ENCODE measurements at regions not wholly inside any gene's neighbourhood (a gene's known extent, or its start where the extent isn't known, plus 50 kb on each side); places are given as distances from the start of the nearest gene placed in this dataset.

DNA sequence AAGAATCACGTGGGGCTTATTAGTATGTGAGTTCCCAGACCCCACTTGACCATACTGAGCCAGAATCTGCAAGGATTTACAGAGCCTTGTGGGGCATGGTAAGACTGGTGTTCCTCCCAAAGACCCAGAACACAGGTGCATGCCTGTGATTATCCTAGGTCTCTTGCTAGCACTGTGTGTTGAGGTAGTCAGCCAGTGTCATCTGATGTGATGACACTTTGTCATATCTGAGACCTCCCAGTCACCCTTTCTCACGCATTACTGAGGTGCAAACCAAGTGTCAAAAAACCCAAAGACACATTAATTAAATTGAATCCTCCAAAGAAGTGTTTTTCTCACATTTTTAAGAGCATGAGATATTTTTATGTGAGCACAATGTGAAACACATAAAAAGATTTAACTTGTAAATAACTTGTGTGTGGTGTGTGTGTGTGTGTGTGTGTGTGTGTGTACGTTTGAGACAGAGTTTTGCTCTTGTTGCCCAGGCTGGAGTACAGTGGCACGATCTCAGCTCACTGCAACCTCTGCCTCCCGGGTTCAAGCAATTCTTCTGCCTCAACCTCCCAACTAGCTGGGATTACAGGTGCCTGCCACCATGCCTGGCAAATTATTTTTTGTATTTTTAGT, 162.0 kb upstream of the PRPS1L1 start:
- TF ChIP-seq, protein P1, sequence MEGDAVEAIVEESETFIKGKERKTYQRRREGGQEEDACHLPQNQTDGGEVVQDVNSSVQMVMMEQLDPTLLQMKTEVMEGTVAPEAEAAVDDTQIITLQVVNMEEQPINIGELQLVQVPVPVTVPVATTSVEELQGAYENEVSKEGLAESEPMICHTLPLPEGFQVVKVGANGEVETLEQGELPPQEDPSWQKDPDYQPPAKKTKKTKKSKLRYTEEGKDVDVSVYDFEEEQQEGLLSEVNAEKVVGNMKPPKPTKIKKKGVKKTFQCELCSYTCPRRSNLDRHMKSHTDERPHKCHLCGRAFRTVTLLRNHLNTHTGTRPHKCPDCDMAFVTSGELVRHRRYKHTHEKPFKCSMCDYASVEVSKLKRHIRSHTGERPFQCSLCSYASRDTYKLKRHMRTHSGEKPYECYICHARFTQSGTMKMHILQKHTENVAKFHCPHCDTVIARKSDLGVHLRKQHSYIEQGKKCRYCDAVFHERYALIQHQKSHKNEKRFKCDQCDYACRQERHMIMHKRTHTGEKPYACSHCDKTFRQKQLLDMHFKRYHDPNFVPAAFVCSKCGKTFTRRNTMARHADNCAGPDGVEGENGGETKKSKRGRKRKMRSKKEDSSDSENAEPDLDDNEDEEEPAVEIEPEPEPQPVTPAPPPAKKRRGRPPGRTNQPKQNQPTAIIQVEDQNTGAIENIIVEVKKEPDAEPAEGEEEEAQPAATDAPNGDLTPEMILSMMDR (IDR thresholded peaks at IDR 0.05): no peak
- no peak for TF ChIP-seq ZFX (IDR thresholded peaks at IDR 0.05; ENCODE audit: borderline replicate concordance)

All from 22Rv1 (cell line).